Hepatocyte (in vitro differentiated cells): ENCODE measurements at regions not wholly inside any gene's neighbourhood (a gene's known extent, or its start where the extent isn't known, plus 50 kb on each side); places are given as distances from the start of the nearest gene placed in this dataset.

Experiments used
- CTCF ChIP-seq: fragments of 200-600 bp; sonication (generic); IDR thresholded peaks from 2 replicates; pipeline ENCODE4 v1.5.1; 2016; ENCODE audit warnings: antibody characterized with exemption, mild to moderate bottlenecking; ENCODE audit not compliant: poor library complexity
- EZH2 ChIP-seq: fragments of 200-600 bp; sonication (generic); IDR thresholded peaks from 2 replicates; pipeline ENCODE4 v1.6.1; 2016; ENCODE audit warnings: antibody characterized with exemption, mild to moderate bottlenecking, borderline replicate concordance
- EZH2phosphoT487 ChIP-seq: fragments of 200-600 bp; sonication (generic); IDR thresholded peaks from one replicate; pipeline ENCODE4 v1.6.1; 2018; ENCODE audit warnings: antibody characterized with exemption, mild to moderate bottlenecking, low read depth, moderate library complexity; ENCODE audit not compliant: unreplicated experiment, severe bottlenecking

- TF ChIP-seq CTCF (no peak), EZH2 (no peak), EZH2phosphoT487 (no peak)
Observed at GRCh38 chr3:6560259-6560658, 300.7 kb upstream of the GRM7 start.
